K562 (cell line): ENCODE measurements at regions not wholly inside any gene's neighbourhood (a gene's known extent, or its start where the extent isn't known, plus 50 kb on each side); places are given as distances from the start of the nearest gene placed in this dataset.

ENCODE experiments used
- BCOR ChIP-seq: fragments of 450-650 bp; IDR thresholded peaks from 2 replicates; pipeline ENCODE4 v1.6.1; 2016
- GABPB2 ChIP-seq: fragments of 250-450 bp; sonication (Bioruptor Pico); conservative IDR thresholded peaks from 2 replicates; pipeline ENCODE4 v1.5.1; 2021; ENCODE audit warnings: mild to moderate bottlenecking
- HES1 ChIP-seq: fragments of 450-650 bp; IDR thresholded peaks from 2 replicates; pipeline ENCODE4 v1.6.1; 2016; ENCODE audit warnings: low read depth, mild to moderate bottlenecking, moderate library complexity
- MAFF ChIP-seq: IDR thresholded peaks from 2 replicates; pipeline ENCODE4 v1.6.1; 2012; ENCODE audit warnings: low read length, improper control_type of control experiment
- MED1 ChIP-seq: sonication (generic); formaldehyde crosslinking; IDR thresholded peaks from 2 replicates; pipeline ENCODE4 v1.8.1; 2023; ENCODE audit warnings: missing genetic modification reagents, borderline replicate concordance
- MEIS2 ChIP-seq: fragments of 450-650 bp; IDR thresholded peaks from 2 replicates; pipeline ENCODE4 v1.6.1; 2014; ENCODE audit warnings: mild to moderate bottlenecking; ENCODE audit not compliant: partially characterized antibody
- MYNN ChIP-seq, 2 experiments: sonication (generic); formaldehyde crosslinking in 1 of 2; IDR thresholded peaks; 2 replicates each; pipeline versions ENCODE4 v1.5.0 to v1.6.1; 2016 to 2020; ENCODE audit warnings: antibody characterized with exemption in 1 of 2, missing genetic modification reagents in 1 of 2
- NCOA4 ChIP-seq: fragments of 450-650 bp; IDR thresholded peaks from 2 replicates; pipeline ENCODE4 v1.6.1; 2018; ENCODE audit warnings: mild to moderate bottlenecking; ENCODE audit not compliant: partially characterized antibody
- POLR2B ChIP-seq: fragments of 450-650 bp; IDR thresholded peaks from 2 replicates; pipeline ENCODE4 v1.6.1; 2018; ENCODE audit warnings: low read depth; ENCODE audit not compliant: partially characterized antibody
- SAP30 ChIP-seq: fragments of 200-600 bp; sonication (generic); IDR thresholded peaks from 2 replicates; pipeline ENCODE4 v1.6.1; 2012; ENCODE audit warnings: borderline replicate concordance, low read depth, mild to moderate bottlenecking, moderate library complexity, low read length, control low read depth, inconsistent platforms; ENCODE audit not compliant: insufficient read depth, poor library complexity, severe bottlenecking
- SNAPC5 ChIP-seq: fragments of 250-450 bp; sonication (Bioruptor Pico); IDR thresholded peaks from 2 replicates; pipeline ENCODE4 v1.8.0; 2021; ENCODE audit warnings: moderate library complexity, mild to moderate bottlenecking, inconsistent platforms
- SP2 ChIP-seq: IDR thresholded peaks from 2 replicates; pipeline ENCODE4 v1.6.1; 2011; ENCODE audit warnings: mild to moderate bottlenecking, low read depth, low read length, moderate library complexity; ENCODE audit not compliant: poor library complexity, severe bottlenecking; ENCODE audit errors: extremely low read depth
- SRSF9 ChIP-seq: fragments of 200-400 bp; formaldehyde crosslinking; IDR thresholded peaks from 2 replicates; pipeline ENCODE4 v1.6.1; 2017; ENCODE audit warnings: low read depth, low read length, borderline replicate concordance
- TEAD4 ChIP-seq, 2 experiments: sonication (generic) in 1 of 2; formaldehyde crosslinking in 1 of 2; IDR thresholded peaks; 2 replicates each; pipeline versions ENCODE4 v1.6.1 to v1.8.0; 2012 to 2022; ENCODE audit warnings: borderline replicate concordance in 1 of 2, inconsistent platforms in 1 of 2, low read length in 1 of 2, mild to moderate bottlenecking in 1 of 2, missing genetic modification reagents in 1 of 2
- THRB ChIP-seq: fragments of 450-650 bp; formaldehyde crosslinking; conservative IDR thresholded peaks from 2 replicates; pipeline ENCODE4 v1.4.0; 2022; ENCODE audit warnings: mild to moderate bottlenecking, missing genetic modification characterization
- ZEB2 ChIP-seq: fragments of 450-650 bp; IDR thresholded peaks from 2 replicates; pipeline ENCODE4 v1.6.1; 2016
- ZNF140 ChIP-seq: fragments of 250-450 bp; sonication (Bioruptor Pico); IDR thresholded peaks from 2 replicates; pipeline ENCODE4 v1.8.0; 2021; ENCODE audit warnings: moderate library complexity, mild to moderate bottlenecking, inconsistent platforms
- ZNF431 ChIP-seq: sonication (generic); formaldehyde crosslinking; IDR thresholded peaks from 2 replicates; pipeline ENCODE4 v1.8.0; 2022; ENCODE audit warnings: mild to moderate bottlenecking, missing genetic modification reagents
- TF ChIP-seq, protein P1 (sequence below): fragments of 250-450 bp; sonication (Bioruptor Pico); IDR thresholded peaks from 2 replicates; pipeline ENCODE4 v1.4.0; 2020

DNA sequence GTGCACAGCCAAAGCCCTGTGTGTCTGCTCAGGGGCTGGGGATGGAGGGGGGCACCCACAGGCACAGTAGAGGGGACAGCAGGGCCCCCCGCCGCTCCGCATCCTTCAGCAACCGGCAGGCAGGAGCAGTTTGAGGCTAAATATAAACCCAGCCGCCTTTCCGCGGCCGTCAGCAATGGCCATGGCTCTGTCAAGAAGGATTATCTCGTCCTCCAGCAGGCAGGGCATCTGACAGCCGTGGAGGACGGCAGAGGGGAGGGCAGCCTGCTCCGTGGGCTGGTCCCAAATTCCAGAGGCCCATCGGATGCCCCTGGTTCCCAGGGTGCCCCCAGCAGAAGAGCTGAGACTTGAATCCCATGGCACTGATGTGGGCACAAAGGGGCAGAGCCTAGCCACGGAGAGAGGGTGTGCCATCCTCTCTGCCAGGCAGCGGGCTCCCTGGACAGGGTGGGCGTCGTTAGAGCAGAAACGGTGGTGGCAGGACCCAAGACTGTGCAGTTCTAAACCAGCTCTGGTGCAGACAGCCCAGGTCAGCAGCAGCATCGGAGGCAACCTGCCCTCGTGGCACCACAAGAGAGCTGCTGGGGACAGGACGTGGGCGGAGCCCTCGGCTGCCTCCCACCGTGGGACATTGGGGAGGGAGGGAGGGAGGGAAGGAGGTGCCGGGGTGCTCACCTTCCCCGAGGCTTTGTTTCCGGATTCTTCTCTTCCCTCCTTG, 198.8 kb upstream of the CIBAR2 start (continued):
- TF ChIP-seq, protein P1, sequence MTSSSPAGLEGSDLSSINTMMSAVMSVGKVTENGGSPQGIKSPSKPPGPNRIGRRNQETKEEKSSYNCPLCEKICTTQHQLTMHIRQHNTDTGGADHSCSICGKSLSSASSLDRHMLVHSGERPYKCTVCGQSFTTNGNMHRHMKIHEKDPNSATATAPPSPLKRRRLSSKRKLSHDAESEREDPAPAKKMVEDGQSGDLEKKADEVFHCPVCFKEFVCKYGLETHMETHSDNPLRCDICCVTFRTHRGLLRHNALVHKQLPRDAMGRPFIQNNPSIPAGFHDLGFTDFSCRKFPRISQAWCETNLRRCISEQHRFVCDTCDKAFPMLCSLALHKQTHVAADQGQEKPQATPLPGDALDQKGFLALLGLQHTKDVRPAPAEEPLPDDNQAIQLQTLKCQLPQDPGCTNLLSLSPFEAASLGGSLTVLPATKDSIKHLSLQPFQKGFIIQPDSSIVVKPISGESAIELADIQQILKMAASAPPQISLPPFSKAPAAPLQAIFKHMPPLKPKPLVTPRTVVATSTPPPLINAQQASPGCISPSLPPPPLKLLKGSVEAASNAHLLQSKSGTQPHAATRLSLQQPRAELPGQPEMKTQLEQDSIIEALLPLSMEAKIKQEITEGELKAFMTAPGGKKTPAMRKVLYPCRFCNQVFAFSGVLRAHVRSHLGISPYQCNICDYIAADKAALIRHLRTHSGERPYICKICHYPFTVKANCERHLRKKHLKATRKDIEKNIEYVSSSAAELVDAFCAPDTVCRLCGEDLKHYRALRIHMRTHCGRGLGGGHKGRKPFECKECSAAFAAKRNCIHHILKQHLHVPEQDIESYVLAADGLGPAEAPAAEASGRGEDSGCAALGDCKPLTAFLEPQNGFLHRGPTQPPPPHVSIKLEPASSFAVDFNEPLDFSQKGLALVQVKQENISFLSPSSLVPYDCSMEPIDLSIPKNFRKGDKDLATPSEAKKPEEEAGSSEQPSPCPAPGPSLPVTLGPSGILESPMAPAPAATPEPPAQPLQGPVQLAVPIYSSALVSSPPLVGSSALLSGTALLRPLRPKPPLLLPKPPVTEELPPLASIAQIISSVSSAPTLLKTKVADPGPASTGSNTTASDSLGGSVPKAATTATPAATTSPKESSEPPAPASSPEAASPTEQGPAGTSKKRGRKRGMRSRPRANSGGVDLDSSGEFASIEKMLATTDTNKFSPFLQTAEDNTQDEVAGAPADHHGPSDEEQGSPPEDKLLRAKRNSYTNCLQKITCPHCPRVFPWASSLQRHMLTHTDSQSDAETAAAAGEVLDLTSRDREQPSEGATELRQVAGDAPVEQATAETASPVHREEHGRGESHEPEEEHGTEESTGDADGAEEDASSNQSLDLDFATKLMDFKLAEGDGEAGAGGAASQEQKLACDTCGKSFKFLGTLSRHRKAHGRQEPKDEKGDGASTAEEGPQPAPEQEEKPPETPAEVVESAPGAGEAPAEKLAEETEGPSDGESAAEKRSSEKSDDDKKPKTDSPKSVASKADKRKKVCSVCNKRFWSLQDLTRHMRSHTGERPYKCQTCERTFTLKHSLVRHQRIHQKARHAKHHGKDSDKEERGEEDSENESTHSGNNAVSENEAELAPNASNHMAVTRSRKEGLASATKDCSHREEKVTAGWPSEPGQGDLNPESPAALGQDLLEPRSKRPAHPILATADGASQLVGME (CRISPR knock-in tag) = no peak
- TF ChIP-seq SRSF9 = no peak
- TF ChIP-seq ZEB2 = no peak
- no peak for TF ChIP-seq SNAPC5
- TF ChIP-seq MYNN (IDR thresholded peaks at IDR 0.05) = no peak
- TF ChIP-seq MYNN (CRISPR knock-in tag; IDR thresholded peaks at IDR 0.05) = no peak
- TF ChIP-seq ZNF140 (CRISPR knock-in tag) = no peak
- TF ChIP-seq GABPB2 (CRISPR knock-in tag) = no peak
- TF ChIP-seq THRB (CRISPR knock-in tag) = no peak
- no peak for TF ChIP-seq NCOA4
- no peak for TF ChIP-seq ZNF431 (CRISPR knock-in tag)
- no peak for TF ChIP-seq SP2
- no peak for TF ChIP-seq POLR2B
- TF ChIP-seq TEAD4 (IDR thresholded peaks at IDR 0.05; ENCODE audit: low read length) = no peak
- no peak for TF ChIP-seq TEAD4 (CRISPR knock-in tag; IDR thresholded peaks at IDR 0.05; ENCODE audit: borderline replicate concordance)
- TF ChIP-seq BCOR = no peak
- no peak for TF ChIP-seq MED1 (CRISPR knock-in tag)
- no peak for TF ChIP-seq HES1
- peak; percentile 66 for TF ChIP-seq MEIS2
- TF ChIP-seq SAP30 = no peak
- TF ChIP-seq MAFF = no peak
